GM21367 (cell line): ENCODE measurements at regions not wholly inside any gene's neighbourhood (a gene's known extent, or its start where the extent isn't known, plus 50 kb on each side); places are given as distances from the start of the nearest gene placed in this dataset.

ENCODE experiments used
- ATAC-seq: cut with Tn5 transposase; IDR thresholded peaks from one replicate; pipeline ENCODE4 v1.9.1; 2021; ENCODE audit not compliant: unreplicated experiment

- ATAC-seq, result no peak
These were observed 148.2 kb upstream of the COL11A1 start for GRCh38 chr1:103256490-103256889.

GRCh38 chr1:103254691-103255090, 146.4 kb upstream of the COL11A1 start:
- no peak for ATAC-seq

GRCh38 chr1:103250441-103250861, 142.1 kb upstream of the COL11A1 start:
- no peak for ATAC-seq

GRCh38 chr1:103248417-103249102, 140.2 kb upstream of the COL11A1 start:
- ATAC-seq, result no peak

- ATAC-seq, result no peak
These were observed 139.2 kb upstream of the COL11A1 start for GRCh38 chr1:103247517-103247916.

GRCh38 chr1:103243481-103243880, 135.2 kb upstream of the COL11A1 start:
- no peak for ATAC-seq

GRCh38 chr1:103239034-103239433, 130.7 kb upstream of the COL11A1 start:
- ATAC-seq, result no peak

- ATAC-seq, result no peak
These were observed 121.7 kb upstream of the COL11A1 start for GRCh38 chr1:103230061-103230460.

GRCh38 chr1:103220631-103221041, 112.3 kb upstream of the COL11A1 start:
- ATAC-seq, result no peak

GRCh38 chr1:103218821-103219220, 110.5 kb upstream of the COL11A1 start:
- ATAC-seq, result no peak

- no peak for ATAC-seq
These were observed 110.0 kb upstream of the COL11A1 start for GRCh38 chr1:103218369-103218768.

GRCh38 chr1:103211073-103211472, 102.8 kb upstream of the COL11A1 start:
- no peak for ATAC-seq

- no peak for ATAC-seq
These were observed 100.5 kb upstream of the COL11A1 start for GRCh38 chr1:103208844-103209243.

GRCh38 chr1:103199001-103199400, 90.7 kb upstream of the COL11A1 start:
- no peak for ATAC-seq

GRCh38 chr1:103198076-103198475, 89.8 kb upstream of the COL11A1 start:
- ATAC-seq, result no peak

- no peak for ATAC-seq
These were observed 88.9 kb upstream of the COL11A1 start for GRCh38 chr1:103197216-103197615.

GRCh38 chr1:103194984-103195383, 86.7 kb upstream of the COL11A1 start:
- no peak for ATAC-seq

- ATAC-seq, result no peak
These were observed 85.7 kb upstream of the COL11A1 start for GRCh38 chr1:103194060-103194459.

- no peak for ATAC-seq
These were observed 83.0 kb upstream of the COL11A1 start for GRCh38 chr1:103191327-103191726.

GRCh38 chr1:103190766-103191165, 82.4 kb upstream of the COL11A1 start:
- no peak for ATAC-seq

- no peak for ATAC-seq
These were observed 79.4 kb upstream of the COL11A1 start for GRCh38 chr1:103187673-103188072.

GRCh38 chr1:103180660-103181059, 72.3 kb upstream of the COL11A1 start:
- no peak for ATAC-seq

- ATAC-seq, result no peak
These were observed 68.9 kb upstream of the COL11A1 start for GRCh38 chr1:103177108-103177775.
